GM10266 (cell line): ENCODE measurements at regions not wholly inside any gene's neighbourhood (a gene's known extent, or its start where the extent isn't known, plus 50 kb on each side); places are given as distances from the start of the nearest gene placed in this dataset.
"Not testable (repeated sequence)": the region's sequence is repeated elsewhere in the genome, so short reads cannot be mapped to it uniquely, and the experiment has no call there.

Experiments
- DNase-seq: peaks from one replicate; pipeline ENCODE4 v3.0.0; 2012; ENCODE audit errors: extremely low spot score
- CTCF ChIP-seq: IDR thresholded peaks from 2 replicates; pipeline ENCODE4 v1.5.1; 2012; ENCODE audit warnings: mild to moderate bottlenecking, low read depth; ENCODE audit not compliant: control insufficient read depth, insufficient read depth; ENCODE audit errors: missing control alignments

GRCh38 chr5:162684145-162684544 is 616.6 kb downstream of the GABRG2 start:
- no peak for TF ChIP-seq CTCF
- DNase-seq: no peak

GRCh38 chr5:162685302-162685701 is 617.7 kb downstream of the GABRG2 start:
- no peak for TF ChIP-seq CTCF
- no peak for DNase-seq

GRCh38 chr5:162696272-162696671 is 628.7 kb downstream of the GABRG2 start:
- not testable (repeated sequence) for DNase-seq

- no peak for DNase-seq
- no peak for TF ChIP-seq CTCF
Observed at GRCh38 chr5:162699361-162699760, 631.8 kb downstream of the GABRG2 start.

- no peak for DNase-seq
- TF ChIP-seq CTCF: no peak
Observed at GRCh38 chr5:162703914-162704313, 636.3 kb downstream of the GABRG2 start.

GRCh38 chr5:162711244-162711643 is 643.7 kb downstream of the GABRG2 start:
- DNase-seq: no peak
- no peak for TF ChIP-seq CTCF

- TF ChIP-seq CTCF: no peak
- no peak for DNase-seq
Observed at GRCh38 chr5:162719720-162720119, 652.1 kb downstream of the GABRG2 start.

- TF ChIP-seq CTCF: no peak
- DNase-seq: no peak
Observed at GRCh38 chr5:162721125-162721524, 653.6 kb downstream of the GABRG2 start.
